Osteocyte (in vitro differentiated cells): ENCODE measurements at regions not wholly inside any gene's neighbourhood (a gene's known extent, or its start where the extent isn't known, plus 50 kb on each side); places are given as distances from the start of the nearest gene placed in this dataset.

ENCODE experiments used
- DNase-seq: peaks from one replicate; pipeline ENCODE4 v3.0.0; 2021; ENCODE audit warnings: mixed read lengths; ENCODE audit not compliant: unreplicated experiment; ENCODE audit errors: extremely low spot score
- H3K27ac Mint-ChIP-seq: one replicate; pipeline ENCODE4 v1.8.0; 2021; ENCODE audit warnings: mild to moderate bottlenecking, mixed read lengths; ENCODE audit not compliant: unreplicated experiment
- H3K27me3 Mint-ChIP-seq: one replicate; pipeline ENCODE4 v1.8.0; 2021; ENCODE audit warnings: mixed read lengths; ENCODE audit not compliant: unreplicated experiment
- H3K36me3 Mint-ChIP-seq: one replicate; pipeline ENCODE4 v1.8.0; 2021; ENCODE audit warnings: mixed read lengths; ENCODE audit not compliant: unreplicated experiment
- H3K4me1 Mint-ChIP-seq: one replicate; pipeline ENCODE4 v1.8.0; 2021; ENCODE audit warnings: mixed read lengths; ENCODE audit not compliant: unreplicated experiment
- H3K4me3 Mint-ChIP-seq: one replicate; pipeline ENCODE4 v1.8.0; 2021; ENCODE audit warnings: mild to moderate bottlenecking, moderate library complexity, mixed read lengths; ENCODE audit not compliant: unreplicated experiment
- H3K9me3 Mint-ChIP-seq: one replicate; pipeline ENCODE4 v1.8.0; 2021; ENCODE audit warnings: mixed read lengths; ENCODE audit not compliant: unreplicated experiment
- CTCF ChIP-seq: fragments of 200-600 bp; sonication (generic); IDR thresholded peaks from 2 replicates; pipeline ENCODE4 v1.5.0; 2021; ENCODE audit warnings: antibody characterized with exemption, mild to moderate bottlenecking, moderate library complexity

- no peak for DNase-seq
- no peak overlapping the region for H3K4me3 Mint-ChIP-seq
- H3K36me3 Mint-ChIP-seq, result no peaks in the 10 kb centered on the region
- TF ChIP-seq CTCF, result no peak
- H3K9me3 Mint-ChIP-seq, result no peaks in the 10 kb centered on the region
- no peak overlapping the region for H3K27ac Mint-ChIP-seq
- H3K4me1 Mint-ChIP-seq, result peaks cover 3% of the 10 kb centered on the region
- H3K27me3 Mint-ChIP-seq, result no peaks in the 10 kb centered on the region
Measured at GRCh38 chr1:43035821-43036741, 77.4 kb upstream of the SLC2A1 start.

- Mint-ChIP-seq H3K36me3 (no peaks in the 10 kb centered on the region), H3K27ac (no peak overlapping the region), H3K4me3 (no peak overlapping the region), H3K9me3 (no peaks in the 10 kb centered on the region), H3K4me1 (peaks cover 3% of the 10 kb centered on the region), H3K27me3 (no peaks in the 10 kb centered on the region)
- TF ChIP-seq CTCF, result no peak
- DNase-seq, result no peak
Measured at GRCh38 chr1:43034778-43035177, 76.1 kb upstream of the SLC2A1 start.

GRCh38 chr1:43034195-43034658, 75.6 kb upstream of the SLC2A1 start:
- Mint-ChIP-seq H3K36me3 (no peaks in the 10 kb centered on the region), H3K9me3 (no peaks in the 10 kb centered on the region), H3K4me1 (peaks cover 3% of the 10 kb centered on the region), H3K27me3 (no peaks in the 10 kb centered on the region), H3K27ac (no peak overlapping the region), H3K4me3 (no peak overlapping the region)
- no peak for TF ChIP-seq CTCF
- DNase-seq, result no peak

- Mint-ChIP-seq H3K9me3 (no peaks in the 10 kb centered on the region), H3K4me1 (no peaks in the 10 kb centered on the region), H3K36me3 (no peaks in the 10 kb centered on the region), H3K27ac (no peak overlapping the region), H3K27me3 (peaks cover 9% of the 10 kb centered on the region), H3K4me3 (no peak overlapping the region)
- no peak for DNase-seq
- TF ChIP-seq CTCF, result no peak
Measured at GRCh38 chr1:43031316-43032203, 72.9 kb upstream of the SLC2A1 start.

GRCh38 chr1:43024905-43025304, 66.2 kb upstream of the SLC2A1 start:
- Mint-ChIP-seq H3K9me3 (no peaks in the 10 kb centered on the region), H3K36me3 (no peaks in the 10 kb centered on the region), H3K4me3 (no peak overlapping the region), H3K4me1 (no peaks in the 10 kb centered on the region), H3K27ac (no peak overlapping the region), H3K27me3 (peaks cover 14% of the 10 kb centered on the region)
- no peak for DNase-seq
- TF ChIP-seq CTCF, result no peak
